ENCODE measurements at regions not wholly inside any gene's neighbourhood (a gene's known extent, or its start where the extent isn't known, plus 50 kb on each side); places are given as distances from the start of the nearest gene placed in this dataset.

- TF ChIP-seq KDM1A (IDR thresholded peaks at IDR 0.05), result no peak
- TF ChIP-seq LEF1 (IDR thresholded peaks at IDR 0.05), result no peak
- no peak for TF ChIP-seq CTCF (IDR thresholded peaks at IDR 0.05 in 2 of 3, conservative IDR thresholded peaks at IDR 0.05 in 1 of 3; ENCODE audit: insufficient read depth in 2 of 3, low read depth in 1 of 3, low read length in 3 of 3)
- TF ChIP-seq SMAD1 (IDR thresholded peaks at IDR 0.05; ENCODE audit: low read depth, low read length, partially characterized antibody), result no peak
- TF ChIP-seq BDP1 (IDR thresholded peaks at IDR 0.05; ENCODE audit: insufficient read depth, insufficient read length), result no peak
- TF ChIP-seq NFRKB (IDR thresholded peaks at IDR 0.05; ENCODE audit: low read depth), result no peak
- no peak for TF ChIP-seq GATAD2A (IDR thresholded peaks at IDR 0.05)
- TF ChIP-seq TAF1 (IDR thresholded peaks at IDR 0.05; ENCODE audit: control insufficient read depth, extremely low read depth, insufficient read depth, low read length, severe bottlenecking), result no peak
Observed at GRCh38 chr1:220455559-220455958, 72.4 kb upstream of the MARK1 start.

Data from K562 (cell line).